ENCODE measurements at regions not wholly inside any gene's neighbourhood (a gene's known extent, or its start where the extent isn't known, plus 50 kb on each side); places are given as distances from the start of the nearest gene placed in this dataset.

GRCh38 chr12:90622431-90622830 lies 332.5 kb downstream of the CCER1 start:
- DNase-seq (ENCODE audit: low read depth) = no peak
- no peak overlapping the region for H3K4me3 ChIP-seq (ENCODE audit: low read depth, low read length)
- no peak for TF ChIP-seq CTCF (IDR thresholded peaks at IDR 0.05; ENCODE audit: low read depth, low read length, missing control alignments)
- in situ Hi-C loops (cut with HindIII; ENCODE audit: low sequenced_read_pairs) = no loop called here

DNA sequence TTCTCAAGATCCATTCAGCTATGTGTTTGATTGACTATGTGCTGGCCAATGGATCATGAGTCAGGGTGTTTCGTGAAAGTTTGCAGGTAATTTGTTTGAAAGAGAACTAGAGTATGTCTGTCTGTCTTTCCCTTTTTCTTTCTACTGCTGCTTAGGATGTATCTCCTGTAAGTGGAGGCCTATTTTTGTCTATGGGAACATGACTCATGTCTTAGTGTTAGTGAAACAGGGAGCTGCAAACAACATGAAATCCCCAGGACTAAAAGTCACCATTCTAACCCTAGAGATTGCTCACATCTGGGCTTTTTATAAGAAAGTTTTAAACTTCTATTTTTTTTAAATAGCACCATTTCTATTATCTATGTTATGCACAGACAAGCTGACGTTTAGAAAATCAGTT lies 333.0 kb downstream of the CCER1 start:
- no peak for TF ChIP-seq CTCF (IDR thresholded peaks at IDR 0.05; ENCODE audit: low read depth, low read length, missing control alignments)
- no peak for DNase-seq (ENCODE audit: low read depth)
- no peak overlapping the region for H3K4me3 ChIP-seq (ENCODE audit: low read depth, low read length)
- in situ Hi-C loops (cut with HindIII; ENCODE audit: low sequenced_read_pairs) = no loop called here

DNA sequence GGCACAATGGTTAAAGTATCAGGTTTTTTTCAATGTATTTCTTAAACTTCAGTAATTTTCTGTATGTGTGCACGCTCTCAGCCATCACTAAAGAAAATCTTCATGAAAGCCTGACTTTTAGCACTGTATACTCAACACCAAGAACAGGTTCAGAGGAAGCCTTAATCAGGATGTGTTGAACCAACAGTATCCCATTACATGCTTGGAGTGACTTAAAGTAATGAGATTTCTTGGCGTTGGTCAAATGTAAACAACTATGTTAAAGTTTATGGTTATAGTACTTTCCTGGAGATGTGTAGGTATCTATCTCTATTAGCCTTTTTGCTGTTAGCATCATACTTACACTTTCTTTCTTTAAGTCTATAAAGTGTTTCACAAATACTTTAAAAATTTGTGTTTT lies 335.0 kb downstream of the CCER1 start:
- DNase-seq (ENCODE audit: low read depth) = no peak
- H3K4me3 ChIP-seq (ENCODE audit: low read depth, low read length) = no peak overlapping the region
- TF ChIP-seq CTCF (IDR thresholded peaks at IDR 0.05; ENCODE audit: low read depth, low read length, missing control alignments) = no peak
- in situ Hi-C loops (cut with HindIII; ENCODE audit: low sequenced_read_pairs) = no loop called here

- TF ChIP-seq CTCF (IDR thresholded peaks at IDR 0.05; ENCODE audit: low read depth, low read length, missing control alignments) = no peak
- no peak overlapping the region for H3K4me3 ChIP-seq (ENCODE audit: low read depth, low read length)
- DNase-seq (ENCODE audit: low read depth) = no peak
- in situ Hi-C loops (cut with HindIII; ENCODE audit: low sequenced_read_pairs) = no loop called here
Measured at GRCh38 chr12:90618586-90618985, 336.4 kb downstream of the CCER1 start.

- H3K4me3 ChIP-seq (ENCODE audit: low read depth, low read length) = no peak overlapping the region
- no peak for TF ChIP-seq CTCF (IDR thresholded peaks at IDR 0.05; ENCODE audit: low read depth, low read length, missing control alignments)
- DNase-seq (ENCODE audit: low read depth) = no peak
- in situ Hi-C loops (cut with HindIII; ENCODE audit: low sequenced_read_pairs) = no loop called here
Measured at GRCh38 chr12:90611891-90612290, 343.1 kb downstream of the CCER1 start.

DNA sequence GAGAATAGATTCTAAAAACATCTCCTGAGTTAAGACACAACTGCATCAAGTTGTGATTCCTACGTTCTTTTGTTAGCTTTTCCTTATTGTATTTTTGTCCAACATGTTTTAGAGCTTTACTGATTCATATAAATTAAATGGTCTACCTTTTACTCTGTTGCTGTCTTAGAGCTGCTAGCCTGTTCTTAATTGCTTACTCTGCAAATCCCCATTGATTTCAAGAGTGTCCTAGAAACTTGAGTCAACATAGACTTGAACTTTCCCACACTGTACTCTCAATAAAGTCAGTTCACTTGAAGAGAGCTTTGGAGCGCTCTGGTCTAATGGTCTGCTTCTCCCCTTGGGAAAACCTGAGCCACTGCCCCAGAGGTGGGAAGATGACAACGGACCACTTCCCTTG lies 343.9 kb downstream of the CCER1 start:
- in situ Hi-C loops (cut with HindIII; ENCODE audit: low sequenced_read_pairs) = no loop called here

More for the DNA sequence above, 343.9 kb downstream of the CCER1 start:
- DNase-seq (ENCODE audit: low read depth) = no peak
- TF ChIP-seq CTCF (IDR thresholded peaks at IDR 0.05; ENCODE audit: low read depth, low read length, missing control alignments) = no peak
- no peak overlapping the region for H3K4me3 ChIP-seq (ENCODE audit: low read depth, low read length)

Data from astrocyte of the cerebellum (primary cell).